ENCODE measurements at regions not wholly inside any gene's neighbourhood (a gene's known extent, or its start where the extent isn't known, plus 50 kb on each side); places are given as distances from the start of the nearest gene placed in this dataset.

GRCh38 chr15:61376516-61376915, 147.4 kb upstream of the RORA start:
- no peak for TF ChIP-seq ATF3 (IDR thresholded peaks at IDR 0.05)
- no peak for TF ChIP-seq CTCF (IDR thresholded peaks at IDR 0.05 in 2 of 3, conservative IDR thresholded peaks at IDR 0.05 in 1 of 3; ENCODE audit: borderline replicate concordance in 1 of 3, insufficient read depth in 1 of 3, low read depth in 2 of 3, low read length in 2 of 3)
